HepG2 (cell line): ENCODE measurements at regions not wholly inside any gene's neighbourhood (a gene's known extent, or its start where the extent isn't known, plus 50 kb on each side); places are given as distances from the start of the nearest gene placed in this dataset.

ENCODE experiments used
- ATAC-seq: fragments of 200-7000 bp; cut with Tn5 transposase; 3 replicates; pipeline ENCODE4 v1.9.1; 2020; ENCODE audit warnings: mild to moderate bottlenecking, moderate library complexity
- BruUV-seq: library from RNA; stranded (reverse); fragments of 400-500 nt; replicated peaks from 2 replicates; lab custom pipeline; 2021; lab: Mats Ljungman, UMichigan
- CTCF ChIA-PET: fragments of 300-600 bp; formaldehyde crosslinking; extraction: SDS; loops from one replicate; lab custom pipeline; 2021; ENCODE audit warnings: low total read pairs, inconsistent platforms, low intra/inter-chr PET ratio; lab: Yijun Ruan, JAX
- POLR2A ChIA-PET: fragments of 350-600 bp; sonication (Branson Sonifier 250); formaldehyde crosslinking; loops from one replicate; lab custom pipeline; 2020; ENCODE audit warnings: antibody characterized with exemption, inconsistent platforms; lab: Yijun Ruan, JAX
- DNase-seq: peaks from one replicate; pipeline ENCODE4 v3.0.0-alpha.2; 2015; ENCODE audit warnings: low spot score
- FAIRE-seq: peaks from 3 replicates; lab custom pipeline; 2011; peaks lifted over from hg19 to GRCh38; lab: Jason Lieb, UNC
- H2AFZ ChIP-seq: one replicate; pipeline ENCODE4 v1.6.1; 2011; ENCODE audit warnings: low read length, inconsistent platforms
- H3K27ac ChIP-seq: fragments of 300-600 bp; 3 replicates; pipeline ENCODE4 v1.8.0; 2011; ENCODE audit warnings: mixed run types, mild to moderate bottlenecking, mixed read lengths, low read length, inconsistent platforms; ENCODE audit not compliant: insufficient read depth; ENCODE audit errors: extremely low read length
- H3K27me3 ChIP-seq, 2 experiments: fragments of 200-600 bp in 1 of 2; 2 replicates in 1 of 2; 3 replicates in 1 of 2; pipeline versions ENCODE4 v1.6.0 to v1.8.0; 2011; ENCODE audit warnings: low read length in 2 of 2, mild to moderate bottlenecking in 2 of 2, moderate library complexity in 2 of 2, inconsistent platforms in 1 of 2; ENCODE audit not compliant: insufficient read depth in 2 of 2, control insufficient read depth in 1 of 2
- H3K36me3 ChIP-seq, 2 experiments: fragments of 200-600 bp in 1 of 2; replicated peaks in 1 of 2; 2 replicates in 1 of 2; 3 replicates in 1 of 2; pipeline versions ENCODE4 v1.5.1 to v1.8.0; 2011; ENCODE audit warnings: low read length in 2 of 2, inconsistent platforms in 1 of 2; ENCODE audit not compliant: insufficient read depth in 2 of 2, control insufficient read depth in 1 of 2
- H3K4me1 ChIP-seq: 2 replicates; pipeline ENCODE4 v1.5.1; 2012; ENCODE audit warnings: low read length, inconsistent platforms; ENCODE audit not compliant: insufficient read depth
- H3K4me2 ChIP-seq: 2 replicates; pipeline ENCODE4 v1.6.0; 2011; ENCODE audit warnings: low read depth, low read length, inconsistent platforms
- H3K4me3 ChIP-seq, 3 experiments: fragments of 200-600 bp in 1 of 3; sonication (generic), shearing (Covaris generic) in 1 of 3; replicated peaks in 1 of 3; 2 replicates each; pipeline ENCODE4 v1.5.1; 2011 to 2016; ENCODE audit warnings: low read length in 3 of 3, inconsistent platforms in 2 of 3, low read depth in 2 of 3, mild to moderate bottlenecking in 2 of 3, control low read depth in 1 of 3, mixed read lengths in 1 of 3; ENCODE audit not compliant: insufficient read depth in 1 of 3
- H3K79me2 ChIP-seq: one replicate; pipeline ENCODE4 v1.6.1; 2011; ENCODE audit warnings: low read length, inconsistent platforms; ENCODE audit not compliant: insufficient read depth
- H3K9ac ChIP-seq: 2 replicates; pipeline ENCODE4 v1.6.0; 2011; ENCODE audit warnings: mild to moderate bottlenecking, low read depth, low read length, inconsistent platforms; ENCODE audit not compliant: insufficient read depth
- H3K9me3 ChIP-seq: 2 replicates; pipeline ENCODE4 v1.5.1; 2012; ENCODE audit warnings: mild to moderate bottlenecking, low read length
- H4K20me1 ChIP-seq: 2 replicates; pipeline ENCODE4 v1.6.0; 2011; ENCODE audit warnings: inconsistent platforms, mild to moderate bottlenecking, low read length, moderate library complexity; ENCODE audit not compliant: insufficient read depth
- ARNT2 ChIP-seq: sonication (generic); formaldehyde crosslinking; IDR thresholded peaks from 2 replicates; pipeline ENCODE4 v1.8.0; 2022; ENCODE audit warnings: mild to moderate bottlenecking, low read depth, missing genetic modification reagents, moderate library complexity
- MLXIP ChIP-seq: sonication (generic); formaldehyde crosslinking; IDR thresholded peaks from 2 replicates; pipeline ENCODE4 v1.9.0; 2021; ENCODE audit warnings: missing genetic modification reagents, borderline replicate concordance
- MTF1 ChIP-seq: sonication (generic); formaldehyde crosslinking; IDR thresholded peaks from 2 replicates; pipeline ENCODE4 v1.5.0; 2020; ENCODE audit warnings: missing genetic modification reagents
- RBFOX2 ChIP-seq: fragments of 200-400 bp; formaldehyde crosslinking; IDR thresholded peaks from 2 replicates; pipeline ENCODE4 v1.6.1; 2017; ENCODE audit warnings: low read depth, mild to moderate bottlenecking, low read length
- RCOR2 ChIP-seq: IDR thresholded peaks from 2 replicates; pipeline ENCODE4 v1.6.1; 2016; ENCODE audit warnings: missing biosample characterization, missing genetic modification reagents
- ZNF207 ChIP-seq: fragments of 450-650 bp; IDR thresholded peaks from 2 replicates; pipeline ENCODE4 v1.6.1; 2016; ENCODE audit warnings: antibody characterized with exemption, borderline replicate concordance
- ZNF256 ChIP-seq: sonication (generic); formaldehyde crosslinking; conservative IDR thresholded peaks from 2 replicates; pipeline ENCODE4 v1.4.0; 2020; ENCODE audit warnings: missing genetic modification reagents
- ZNF567 ChIP-seq: sonication (generic); formaldehyde crosslinking; IDR thresholded peaks from 2 replicates; pipeline ENCODE4 v1.8.1; 2023; ENCODE audit warnings: mild to moderate bottlenecking, missing genetic modification reagents, borderline replicate concordance
- ZNF678 ChIP-seq: sonication (generic); formaldehyde crosslinking; IDR thresholded peaks from 2 replicates; pipeline ENCODE4 v1.4.0; 2020; ENCODE audit warnings: mild to moderate bottlenecking, missing genetic modification reagents
- ZNF687 ChIP-seq: sonication (generic); formaldehyde crosslinking; IDR thresholded peaks from 2 replicates; pipeline ENCODE4 v1.5.1; 2020; ENCODE audit warnings: mild to moderate bottlenecking, missing genetic modification reagents, moderate library complexity
- ZNF784 ChIP-seq: sonication (generic); formaldehyde crosslinking; IDR thresholded peaks from 2 replicates; pipeline ENCODE4 v1.5.1; 2020; ENCODE audit warnings: missing genetic modification reagents, mild to moderate bottlenecking, borderline replicate concordance
- WGBS: methylation state at CpG from one replicate; pipeline ENCODE4 v1.1.6; 2017; ENCODE audit warnings: low lambda C conversion rate; 5-methylcytosine and 5-hydroxymethylcytosine counted together
- in situ Hi-C: cut with HindIII; loops from 2 replicates; pipeline ENCODE4 v1.10.0; 2017; ENCODE audit warnings: low pct_unique_long_range_greater_than_20kb; ENCODE audit not compliant: extremely low pct_ligation_motif_present
- intact Hi-C: fragments of 100-400 bp; cut with micrococcal nuclease; formaldehyde crosslinking; loops from one replicate; pipeline ENCODE4 v1.10.0; 2022; ENCODE audit not compliant: unreplicated experiment
- TF ChIP-seq, protein P1 (sequence below): sonication (generic); formaldehyde crosslinking; IDR thresholded peaks from 2 replicates; pipeline ENCODE4 v1.5.0; 2020; ENCODE audit warnings: mild to moderate bottlenecking, missing genetic modification reagents

- TF ChIP-seq ZNF687, result no peak
- TF ChIP-seq ZNF256 (CRISPR knock-in tag), result no peak
- TF ChIP-seq ZNF784 (CRISPR knock-in tag), result no peak
- no peak for TF ChIP-seq RBFOX2
- TF ChIP-seq ZNF207, result no peak
- TF ChIP-seq ARNT2 (CRISPR knock-in tag), result no peak
These were observed 276.6 kb downstream of the BCOR start (continued) for GRCh38 chrX:39820938-39821708.

- H3K9me3 ChIP-seq, result no peaks in the 10 kb centered on the region
- in situ Hi-C loops, result no loop called here
- POLR2A ChIA-PET, result no interaction called here
- CTCF ChIA-PET, result no interaction called here
- H3K27me3 ChIP-seq, result peaks cover 0 to 2% of the 10 kb centered on the region in 2 experiments; a peak in 2 of 5 replicates
- no peak overlapping the region for H3K27ac ChIP-seq
- no peak for ATAC-seq
- intact Hi-C loops, result no loop called here
- no peaks in the 10 kb centered on the region for H3K36me3 ChIP-seq
- DNase-seq, result no peak
- no TSS peak for BruUV-seq
- H2AFZ ChIP-seq, result no peak overlapping the region
- H3K9ac ChIP-seq, result no peak overlapping the region
- H3K4me1 ChIP-seq, result peaks cover 14% of the 10 kb centered on the region
- no peaks in the 10 kb centered on the region for H4K20me1 ChIP-seq
- WGBS, result 80% methylated on average over 15 of the region's 26 CpGs
- no peaks in the 10 kb centered on the region for H3K79me2 ChIP-seq
- no peak overlapping the region for H3K4me3 ChIP-seq
- no peak overlapping the region for H3K4me2 ChIP-seq
- FAIRE-seq, result no peak
- no peak for TF ChIP-seq RCOR2 (CRISPR knock-in tag)
- no peak for TF ChIP-seq MTF1 (CRISPR knock-in tag)
- no peak for TF ChIP-seq ZNF678 (CRISPR knock-in tag)
- TF ChIP-seq, protein P1, sequence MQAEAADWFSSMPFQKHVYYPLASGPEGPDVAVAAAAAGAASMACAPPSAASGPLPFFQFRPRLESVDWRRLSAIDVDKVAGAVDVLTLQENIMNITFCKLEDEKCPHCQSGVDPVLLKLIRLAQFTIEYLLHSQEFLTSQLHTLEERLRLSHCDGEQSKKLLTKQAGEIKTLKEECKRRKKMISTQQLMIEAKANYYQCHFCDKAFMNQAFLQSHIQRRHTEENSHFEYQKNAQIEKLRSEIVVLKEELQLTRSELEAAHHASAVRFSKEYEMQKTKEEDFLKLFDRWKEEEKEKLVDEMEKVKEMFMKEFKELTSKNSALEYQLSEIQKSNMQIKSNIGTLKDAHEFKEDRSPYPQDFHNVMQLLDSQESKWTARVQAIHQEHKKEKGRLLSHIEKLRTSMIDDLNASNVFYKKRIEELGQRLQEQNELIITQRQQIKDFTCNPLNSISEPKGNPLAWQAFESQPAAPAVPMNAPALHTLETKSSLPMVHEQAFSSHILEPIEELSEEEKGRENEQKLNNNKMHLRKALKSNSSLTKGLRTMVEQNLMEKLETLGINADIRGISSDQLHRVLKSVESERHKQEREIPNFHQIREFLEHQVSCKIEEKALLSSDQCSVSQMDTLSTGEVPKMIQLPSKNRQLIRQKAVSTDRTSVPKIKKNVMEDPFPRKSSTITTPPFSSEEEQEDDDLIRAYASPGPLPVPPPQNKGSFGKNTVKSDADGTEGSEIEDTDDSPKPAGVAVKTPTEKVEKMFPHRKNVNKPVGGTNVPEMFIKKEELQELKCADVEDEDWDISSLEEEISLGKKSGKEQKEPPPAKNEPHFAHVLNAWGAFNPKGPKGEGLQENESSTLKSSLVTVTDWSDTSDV, result no peak
- no peak for TF ChIP-seq MLXIP (CRISPR knock-in tag)
- no peak for TF ChIP-seq ZNF567
These were observed 276.1 kb downstream of the BCOR start for GRCh38 chrX:39821709-39822095.
